GM20000 (cell line): ENCODE measurements at regions not wholly inside any gene's neighbourhood (a gene's known extent, or its start where the extent isn't known, plus 50 kb on each side); places are given as distances from the start of the nearest gene placed in this dataset.
A peak's percentile ranks its signal among the peaks of the same experiment; 100 is the strongest.

Experiments
- DNase-seq: peaks from one replicate; pipeline ENCODE4 v3.0.0; 2012; ENCODE audit warnings: low spot score
- CTCF ChIP-seq: IDR thresholded peaks from 2 replicates; pipeline ENCODE4 v1.5.1; 2012; ENCODE audit warnings: mild to moderate bottlenecking, control low read depth; ENCODE audit errors: extremely low read depth, missing control alignments

GRCh38 chr9:104986096-104986495, 58.1 kb upstream of the ABCA1 start:
- no peak for TF ChIP-seq CTCF
- DNase-seq, result no peak

- no peak for DNase-seq
- no peak for TF ChIP-seq CTCF
These were observed 59.8 kb upstream of the ABCA1 start for GRCh38 chr9:104987743-104988142.

GRCh38 chr9:104988539-104988938, 60.6 kb upstream of the ABCA1 start:
- no peak for DNase-seq
- no peak for TF ChIP-seq CTCF

- peak; percentile 74 for DNase-seq
- TF ChIP-seq CTCF, result no peak
These were observed 63.4 kb upstream of the ABCA1 start for GRCh38 chr9:104991144-104991953.

- no peak for DNase-seq
- TF ChIP-seq CTCF, result no peak
These were observed 64.7 kb upstream of the ABCA1 start for GRCh38 chr9:104992659-104993058.

- DNase-seq, result no peak
- TF ChIP-seq CTCF, result no peak
These were observed 65.5 kb upstream of the ABCA1 start for GRCh38 chr9:104993291-104993963.

- no peak for DNase-seq
- no peak for TF ChIP-seq CTCF
These were observed 69.6 kb upstream of the ABCA1 start for GRCh38 chr9:104997536-104997935.
